ENCODE measurements at regions not wholly inside any gene's neighbourhood (a gene's known extent, or its start where the extent isn't known, plus 50 kb on each side); places are given as distances from the start of the nearest gene placed in this dataset.
"Not testable (repeated sequence)": the region's sequence is repeated elsewhere in the genome, so short reads cannot be mapped to it uniquely, and the experiment has no call there.

DNA sequence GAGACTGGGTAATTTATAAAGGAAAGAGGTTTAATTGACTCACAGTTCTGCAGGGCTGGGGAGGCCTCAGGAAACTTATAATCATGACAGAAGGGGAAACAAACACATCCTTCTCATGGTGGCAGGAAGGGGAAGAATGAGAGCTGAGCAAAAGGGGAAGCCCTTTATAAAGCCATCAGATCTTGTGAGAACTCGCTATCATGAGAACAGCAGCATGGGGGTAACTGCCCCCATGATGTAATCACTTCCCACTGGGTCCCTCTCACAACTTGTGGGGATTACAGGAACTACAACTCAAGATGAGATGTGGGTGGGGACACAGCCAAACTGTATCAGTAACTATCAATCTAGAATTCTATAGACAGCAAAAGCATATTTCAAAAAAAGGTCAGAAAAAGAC is 64.7 kb upstream of the ACTRT2 start:
- H3K27me3 Mint-ChIP-seq (ENCODE audit: low read depth in 3 of 3), result peaks cover 0 to 8% (median 4%) of the 10 kb centered on the region in 3 donors
- peaks cover 0 to 3% (median 0%) of the 10 kb centered on the region in 3 donors for H3K36me3 Mint-ChIP-seq
- peaks cover 8 to 27% (median 14%) of the 10 kb centered on the region in 6 donors for H3K9me3 Mint-ChIP-seq
- H3K27ac Mint-ChIP-seq, result no peak overlapping the region
- no peak for DNase-seq
- peaks cover 0 to 5% of the 10 kb centered on the region in 2 donors for H3K4me1 Mint-ChIP-seq
- H3K4me3 Mint-ChIP-seq, result no peak overlapping the region

DNA sequence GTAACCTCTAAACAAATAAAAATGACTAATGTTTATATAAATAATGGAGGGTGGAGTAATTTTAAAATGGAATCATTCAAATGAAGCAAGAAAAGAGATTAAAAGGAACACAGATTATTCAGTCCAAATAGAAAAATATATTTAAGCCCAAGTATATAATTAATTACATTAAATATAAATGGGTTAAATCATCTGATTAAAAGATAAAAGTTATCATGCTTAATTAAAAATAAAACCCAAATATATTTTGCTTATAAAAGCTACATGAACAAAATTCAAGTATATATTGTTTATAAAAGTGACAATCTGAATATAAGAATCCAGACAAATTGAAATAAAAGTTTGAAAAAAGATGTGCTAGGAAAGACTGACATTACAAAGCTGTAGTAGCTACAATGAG is 63.9 kb upstream of the ACTRT2 start:
- Mint-ChIP-seq H3K4me1 (peaks cover 0 to 5% of the 10 kb centered on the region in 2 donors), H3K27ac (no peak overlapping the region), H3K9me3 (peaks cover 8 to 27% (median 14%) of the 10 kb centered on the region in 6 donors), H3K36me3 (peaks cover 0 to 3% (median 0%) of the 10 kb centered on the region in 3 donors), H3K4me3 (no peak overlapping the region), H3K27me3 (ENCODE audit: low read depth in 3 of 3) (peaks cover 0 to 8% (median 4%) of the 10 kb centered on the region in 3 donors)
- DNase-seq, result no peak

DNA sequence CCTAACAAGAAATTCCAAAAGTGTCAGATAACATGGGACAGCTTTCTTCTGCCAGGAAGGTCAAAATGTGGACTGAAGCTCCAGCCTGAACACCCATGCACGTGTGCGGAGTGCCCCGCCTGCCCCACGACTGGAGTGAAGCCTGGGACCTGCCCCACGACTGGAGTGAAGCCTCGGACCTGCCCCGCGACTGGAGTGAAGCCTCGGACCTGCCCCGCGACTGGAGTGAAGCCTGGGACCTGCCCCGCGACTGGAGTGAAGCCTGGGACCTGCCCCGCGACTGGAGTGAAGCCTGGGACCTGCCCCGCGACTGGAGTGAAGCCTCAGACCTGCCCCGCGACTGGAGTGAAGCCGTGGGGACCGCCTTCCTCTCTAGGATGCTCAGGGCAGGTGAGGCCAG is 61.4 kb upstream of the ACTRT2 start:
- H3K27me3 Mint-ChIP-seq (ENCODE audit: low read depth in 3 of 3); H3K4me1 Mint-ChIP-seq; H3K27ac Mint-ChIP-seq; DNase-seq; H3K36me3 Mint-ChIP-seq; H3K4me3 Mint-ChIP-seq: not testable (repeated sequence)
- H3K9me3 Mint-ChIP-seq, result peaks cover 8 to 27% (median 13%) of the 10 kb centered on the region in 6 donors

DNA sequence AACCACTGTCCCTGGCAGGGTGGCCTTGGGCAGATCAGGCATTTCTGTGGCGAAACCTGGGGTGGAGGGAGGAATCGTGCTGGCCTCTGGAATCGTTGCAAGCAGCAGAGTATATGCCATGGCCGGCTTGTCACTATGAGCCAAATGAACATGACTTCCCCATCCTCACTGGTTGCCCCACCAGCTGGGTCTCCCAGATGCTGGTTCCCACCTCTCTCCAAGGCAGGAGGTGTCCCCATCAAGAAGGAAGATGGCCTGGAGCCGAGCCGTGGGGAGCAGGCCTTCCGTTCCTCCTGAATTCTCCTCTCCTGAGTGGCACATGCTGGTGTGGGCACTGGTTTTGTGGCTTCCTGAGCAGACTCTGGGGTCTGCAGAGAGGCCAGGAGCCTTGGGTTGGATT is 60.2 kb upstream of the ACTRT2 start:
- Mint-ChIP-seq H3K4me1 (no peaks in the 10 kb centered on the region), H3K27ac (no peak overlapping the region), H3K4me3 (no peak overlapping the region), H3K27me3 (ENCODE audit: low read depth in 3 of 3) (peaks cover 2 to 5% (median 4%) of the 10 kb centered on the region in 3 donors), H3K9me3 (peaks cover 5 to 23% (median 12%) of the 10 kb centered on the region in 6 donors), H3K36me3 (peaks cover 0 to 1% (median 0%) of the 10 kb centered on the region in 3 donors)
- DNase-seq, result no peak

DNA sequence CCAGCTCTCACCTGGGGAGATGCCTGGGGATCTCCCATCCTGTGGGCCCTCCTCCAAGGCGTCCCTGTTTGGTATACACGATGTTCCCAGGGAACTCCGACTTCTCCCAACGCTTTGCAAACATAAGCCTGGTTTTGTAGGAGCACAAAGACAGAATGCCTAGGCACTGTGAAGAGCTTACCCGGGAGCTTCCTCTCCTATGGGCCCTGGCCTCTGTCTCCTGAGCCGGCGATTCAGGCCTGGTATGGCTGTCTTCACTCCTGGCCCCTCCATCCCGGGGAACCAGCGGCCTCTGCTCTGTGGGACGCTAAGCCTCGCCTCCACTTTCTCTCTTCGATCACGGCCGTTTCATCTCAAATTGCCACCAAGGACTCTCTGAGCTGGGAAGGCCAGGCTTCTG is 59.6 kb upstream of the ACTRT2 start:
- DNase-seq, result no peak
- no peaks in the 10 kb centered on the region for H3K4me1 Mint-ChIP-seq

DNA sequence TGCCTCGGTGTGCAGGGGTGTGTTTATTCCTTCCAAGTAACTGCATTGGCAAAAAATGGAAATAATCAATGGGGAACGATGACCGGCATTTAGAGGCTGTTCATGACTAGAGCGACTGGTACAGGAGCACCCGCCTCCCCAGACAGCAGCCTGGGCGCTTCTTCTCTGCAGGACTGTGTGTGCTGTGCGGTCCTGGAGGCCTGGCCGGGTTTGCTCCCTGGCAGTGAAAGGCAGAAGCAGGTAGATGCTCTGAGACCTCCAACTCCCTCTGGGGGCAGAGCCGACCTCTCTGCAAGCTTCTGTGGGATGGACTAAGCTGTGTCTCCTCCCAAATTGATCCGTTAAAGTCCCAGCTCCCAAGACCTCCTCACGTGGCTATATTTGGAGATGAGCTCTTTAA is 59.2 kb upstream of the ACTRT2 start:
- H3K4me3 Mint-ChIP-seq, result no peak overlapping the region

More for the DNA sequence above, 59.6 kb upstream of the ACTRT2 start:
- Mint-ChIP-seq H3K27ac (no peak overlapping the region), H3K27me3 (ENCODE audit: low read depth in 3 of 3) (peaks cover 2 to 4% (median 4%) of the 10 kb centered on the region in 3 donors), H3K36me3 (no peaks in the 10 kb centered on the region), H3K4me3 (no peak overlapping the region), H3K9me3 (peaks cover 2 to 17% (median 11%) of the 10 kb centered on the region in 6 donors)

DNA sequence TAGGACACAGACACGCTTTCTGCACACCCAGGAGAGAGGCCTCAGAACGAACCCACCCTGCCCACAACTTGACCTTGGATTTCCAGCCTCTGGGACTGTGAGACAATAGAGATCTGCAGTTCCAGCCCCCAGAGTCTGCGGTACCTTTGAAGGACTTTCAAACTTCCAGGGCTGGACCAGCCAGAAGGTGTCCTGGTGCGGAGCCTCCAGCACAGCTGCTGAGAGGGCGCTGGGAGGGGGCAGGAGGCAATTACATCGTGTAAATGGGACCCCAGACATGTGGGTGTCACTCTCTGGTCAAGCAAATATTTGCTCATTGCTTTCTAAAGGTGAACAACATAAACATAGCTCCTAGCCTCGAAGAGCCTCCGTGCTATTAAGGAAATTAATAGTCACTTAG is 58.7 kb upstream of the ACTRT2 start:
- H3K36me3 Mint-ChIP-seq, result no peaks in the 10 kb centered on the region

More for the DNA sequence above, 59.2 kb upstream of the ACTRT2 start:
- Mint-ChIP-seq H3K9me3 (peaks cover 0 to 13% (median 9%) of the 10 kb centered on the region in 6 donors), H3K4me1 (no peaks in the 10 kb centered on the region), H3K27me3 (ENCODE audit: low read depth in 3 of 3) (peaks cover 2 to 4% (median 4%) of the 10 kb centered on the region in 3 donors), H3K36me3 (no peaks in the 10 kb centered on the region), H3K27ac (no peak overlapping the region)
- no peak for DNase-seq

DNA sequence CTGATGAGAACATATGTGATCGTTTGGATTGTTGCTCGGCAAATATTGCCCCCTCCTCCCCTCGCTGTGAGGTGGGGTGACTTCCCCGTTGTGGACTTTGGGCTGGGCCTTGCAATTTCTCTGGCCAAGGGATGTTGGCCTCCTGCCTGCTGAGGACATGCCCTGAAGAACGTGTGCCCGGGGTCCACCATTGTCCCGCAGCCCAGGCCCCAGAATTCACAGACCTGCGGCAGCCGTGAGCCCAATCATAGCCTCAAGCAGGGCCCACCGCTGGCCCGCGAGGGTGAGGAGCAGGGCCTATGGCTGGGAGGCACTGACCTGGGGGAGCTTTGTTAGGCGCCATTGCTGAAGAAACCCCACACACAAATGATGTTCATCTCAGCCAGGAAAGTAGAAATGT is 58.3 kb upstream of the ACTRT2 start:
- H3K4me3 Mint-ChIP-seq, result no peak overlapping the region
- no peaks in the 10 kb centered on the region for H3K36me3 Mint-ChIP-seq
- H3K27ac Mint-ChIP-seq, result no peak overlapping the region
- no peak for DNase-seq
- peaks cover 3 to 8% (median 4%) of the 10 kb centered on the region in 3 donors for H3K27me3 Mint-ChIP-seq (ENCODE audit: low read depth in 3 of 3)
- H3K9me3 Mint-ChIP-seq, result peaks cover 0 to 5% (median 4%) of the 10 kb centered on the region in 6 donors
- no peaks in the 10 kb centered on the region for H3K4me1 Mint-ChIP-seq

More for the DNA sequence above, 58.7 kb upstream of the ACTRT2 start:
- Mint-ChIP-seq H3K27me3 (ENCODE audit: low read depth in 3 of 3) (peaks cover 4% of the 10 kb centered on the region in 3 donors), H3K9me3 (peaks cover 0 to 9% (median 8%) of the 10 kb centered on the region in 6 donors), H3K4me3 (no peak overlapping the region), H3K4me1 (no peaks in the 10 kb centered on the region), H3K27ac (no peak overlapping the region)
- no peak for DNase-seq

DNA sequence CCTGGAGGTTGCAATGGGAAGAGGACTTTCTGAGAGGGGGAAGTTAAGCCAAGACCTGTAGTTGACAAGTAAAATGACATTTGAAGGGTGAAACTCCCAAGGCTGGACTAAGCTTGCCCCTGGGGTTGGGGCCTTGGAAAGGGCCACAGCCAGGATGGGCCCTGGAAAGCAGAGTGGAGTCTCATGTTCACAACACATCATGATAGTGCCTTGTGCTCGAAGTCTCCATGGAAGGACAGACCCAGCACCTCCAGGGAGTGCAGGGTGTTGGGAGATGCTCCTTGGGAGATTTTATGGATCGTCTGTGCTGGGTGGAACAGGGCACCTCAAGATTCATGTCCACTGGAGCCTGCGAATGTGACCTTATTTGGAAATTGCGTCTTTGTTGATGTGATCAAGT is 55.6 kb upstream of the ACTRT2 start:
- no peak overlapping the region for H3K4me3 Mint-ChIP-seq

DNA sequence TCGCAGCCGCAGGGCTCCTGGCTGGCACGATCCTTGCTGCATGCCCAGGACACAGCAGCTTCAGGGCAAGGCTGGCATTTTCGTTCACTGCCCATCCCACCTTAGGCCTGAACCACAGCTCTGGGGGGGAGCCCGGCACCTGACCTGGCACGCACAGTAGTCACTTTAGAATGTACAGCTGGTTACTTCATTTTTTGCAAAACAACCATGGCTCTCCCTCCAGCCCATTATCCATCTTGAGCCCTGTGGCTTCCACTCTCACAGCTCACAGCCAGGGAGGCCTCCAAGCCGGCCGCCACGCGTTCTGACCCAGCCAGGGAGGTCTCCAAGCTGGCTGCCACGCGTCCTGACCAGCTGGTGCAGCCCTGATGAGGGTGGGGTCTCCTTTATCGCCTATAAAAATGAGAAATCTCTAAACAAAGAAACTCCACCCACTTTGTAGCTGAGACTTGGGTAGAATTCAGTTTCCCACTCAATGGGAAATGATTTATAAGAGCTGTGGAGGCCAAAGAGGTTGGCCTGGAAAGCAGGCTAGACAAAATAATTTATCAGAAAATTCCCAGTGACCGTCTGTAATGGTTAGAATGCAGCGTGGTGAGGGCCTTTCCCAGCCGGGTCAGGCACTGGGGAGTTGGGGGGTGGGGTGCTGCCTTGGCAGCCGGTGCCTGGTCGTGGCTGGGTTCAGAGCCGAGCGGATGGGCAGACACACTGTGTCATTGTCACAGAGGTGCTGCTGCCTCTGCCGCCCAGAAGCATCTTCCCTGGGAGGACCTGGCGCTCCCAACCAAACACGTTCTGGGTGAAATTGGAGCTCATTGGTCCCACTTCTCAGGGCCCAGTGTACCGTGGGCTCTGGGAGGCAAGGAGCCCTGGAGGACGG is 54.6 kb upstream of the ACTRT2 start:
- Mint-ChIP-seq H3K36me3 (no peaks in the 10 kb centered on the region), H3K4me1 (peaks cover 0 to 4% of the 10 kb centered on the region in 2 donors), H3K27me3 (ENCODE audit: low read depth in 3 of 3) (peaks cover 0 to 8% (median 2%) of the 10 kb centered on the region in 3 donors), H3K27ac (no peak overlapping the region), H3K4me3 (no peak overlapping the region), H3K9me3 (no peaks in the 10 kb centered on the region)
- no peak for DNase-seq

More for the DNA sequence above, 55.6 kb upstream of the ACTRT2 start:
- Mint-ChIP-seq H3K9me3 (no peaks in the 10 kb centered on the region), H3K27me3 (ENCODE audit: low read depth in 3 of 3) (peaks cover 0 to 8% (median 2%) of the 10 kb centered on the region in 3 donors), H3K4me1 (peaks cover 0 to 4% of the 10 kb centered on the region in 2 donors), H3K36me3 (no peaks in the 10 kb centered on the region), H3K27ac (no peak overlapping the region)
- no peak for DNase-seq

DNA sequence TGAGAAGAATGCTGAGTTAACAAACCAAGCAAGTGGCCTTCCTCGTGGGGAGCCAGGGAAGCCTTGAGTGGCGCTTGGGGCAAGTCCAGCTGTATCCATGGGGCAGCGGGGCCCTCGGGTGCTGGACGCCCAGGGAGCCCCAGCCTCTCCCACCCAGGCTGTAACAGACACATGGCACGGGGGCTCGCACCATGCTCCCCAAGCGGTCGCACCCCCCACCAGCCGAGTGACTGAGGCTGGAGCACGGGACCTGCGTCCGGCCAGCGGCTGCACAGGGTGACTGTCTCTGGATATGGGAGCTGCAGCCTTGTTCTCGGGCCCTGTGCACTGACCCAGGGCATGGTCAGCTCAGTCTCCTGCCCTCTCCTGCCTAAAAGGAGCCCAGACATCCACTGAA is 53.9 kb upstream of the ACTRT2 start:
- no peak for DNase-seq
- Mint-ChIP-seq H3K27ac (no peak overlapping the region), H3K4me3 (no peak overlapping the region), H3K36me3 (no peaks in the 10 kb centered on the region), H3K27me3 (ENCODE audit: low read depth in 3 of 3) (peaks cover 0 to 8% (median 0%) of the 10 kb centered on the region in 3 donors), H3K9me3 (no peaks in the 10 kb centered on the region), H3K4me1 (peaks cover 0 to 4% of the 10 kb centered on the region in 2 donors)

DNA sequence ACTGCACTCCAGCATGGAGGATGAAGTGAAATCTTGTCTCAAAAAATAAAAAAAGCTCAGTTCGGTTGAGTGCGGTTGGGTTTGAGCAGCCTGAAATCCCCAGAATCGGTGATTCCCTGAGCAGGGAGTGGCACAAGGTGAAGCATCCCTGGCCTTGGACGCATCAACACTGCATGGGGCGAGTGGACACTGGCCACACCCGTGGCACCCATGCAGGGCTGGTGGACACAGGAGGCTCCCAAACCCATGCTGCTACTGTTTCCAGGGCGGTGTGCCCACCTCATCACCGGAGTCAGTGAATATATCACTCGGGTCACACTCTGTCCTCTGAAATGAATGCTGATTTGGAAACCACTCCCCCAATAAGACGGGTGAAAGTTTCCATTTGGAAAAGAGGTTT is 53.4 kb upstream of the ACTRT2 start:
- peaks cover 4 to 7% of the 10 kb centered on the region in 2 donors for H3K4me1 Mint-ChIP-seq
- DNase-seq, result no peak
- no peak overlapping the region for H3K27ac Mint-ChIP-seq
- no peaks in the 10 kb centered on the region for H3K36me3 Mint-ChIP-seq
- no peaks in the 10 kb centered on the region for H3K9me3 Mint-ChIP-seq
- peaks cover 0 to 8% (median 0%) of the 10 kb centered on the region in 3 donors for H3K27me3 Mint-ChIP-seq (ENCODE audit: low read depth in 3 of 3)
- no peak overlapping the region for H3K4me3 Mint-ChIP-seq

DNA sequence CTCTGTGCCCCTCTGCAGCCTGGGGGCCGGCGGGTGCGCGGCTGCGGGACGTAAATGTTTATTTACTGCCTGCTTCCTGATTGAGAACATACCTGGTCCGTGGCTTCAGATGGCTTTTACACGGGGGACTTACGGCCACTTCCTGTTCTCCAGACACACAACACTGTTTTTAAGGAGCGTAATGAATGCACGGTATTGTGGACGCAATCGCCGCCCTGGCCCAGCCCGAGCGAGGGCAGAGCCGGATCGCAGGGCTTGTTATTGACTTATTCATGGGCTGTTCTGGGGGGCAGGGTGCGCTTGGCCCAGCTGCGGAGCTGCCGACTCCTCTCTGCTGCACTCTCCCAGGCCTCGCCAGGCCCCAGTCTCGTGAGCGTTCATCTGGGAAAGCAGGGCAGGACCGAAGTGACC is 52.8 kb upstream of the ACTRT2 start:
- Mint-ChIP-seq H3K27me3 (ENCODE audit: low read depth in 3 of 3) (peaks cover 0 to 6% (median 0%) of the 10 kb centered on the region in 3 donors), H3K36me3 (no peaks in the 10 kb centered on the region), H3K9me3 (no peaks in the 10 kb centered on the region), H3K27ac (no peak overlapping the region), H3K4me3 (no peak overlapping the region), H3K4me1 (peaks cover 10 to 13% of the 10 kb centered on the region in 2 donors)
- DNase-seq, result no peak

DNA sequence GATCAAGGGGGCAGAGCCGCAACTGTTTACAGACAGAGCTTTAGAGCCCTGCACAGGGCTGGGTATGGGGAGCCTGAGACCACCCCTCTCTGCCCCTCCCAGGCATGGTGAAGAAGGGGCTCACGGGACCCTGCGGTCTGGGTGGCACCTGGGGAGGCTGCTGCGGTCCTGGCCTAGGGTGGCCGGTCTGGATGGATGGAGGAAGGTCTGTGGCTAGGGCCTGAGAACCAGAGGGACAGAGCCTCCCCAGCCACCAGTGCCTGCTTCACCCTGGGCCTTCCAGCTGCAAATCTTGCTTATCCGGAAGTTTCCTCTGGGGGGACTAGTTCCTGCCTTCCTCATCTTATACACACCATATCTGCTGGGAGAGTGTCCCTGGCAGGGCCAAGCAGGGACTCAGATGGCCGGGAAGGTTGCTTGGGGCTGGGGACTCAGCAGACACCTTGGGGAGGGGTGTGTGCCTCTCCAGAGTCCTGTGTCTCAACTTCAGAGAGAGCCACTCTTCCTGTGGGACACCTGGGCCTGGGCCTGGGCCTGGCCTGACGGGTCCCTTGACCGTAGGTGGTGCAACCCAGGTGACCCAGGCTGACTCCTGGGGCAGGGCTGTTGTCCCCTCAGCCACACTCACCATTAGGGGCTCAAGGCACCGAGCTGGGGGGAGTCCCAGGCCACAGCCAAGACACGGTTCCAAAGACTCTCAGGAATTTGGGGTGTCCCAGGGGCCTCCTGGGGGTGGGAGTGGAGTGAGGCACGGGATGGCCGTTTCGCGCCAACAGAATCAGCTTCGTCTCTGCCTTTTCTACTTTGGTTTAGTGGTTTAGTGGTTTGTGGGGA is 52.0 kb upstream of the ACTRT2 start:
- no peaks in the 10 kb centered on the region for H3K9me3 Mint-ChIP-seq
- no peak for DNase-seq
- no peak overlapping the region for H3K27ac Mint-ChIP-seq
- H3K27me3 Mint-ChIP-seq (ENCODE audit: low read depth in 3 of 3), result peaks cover 0 to 6% (median 0%) of the 10 kb centered on the region in 3 donors
- H3K4me3 Mint-ChIP-seq, result no peak overlapping the region
- no peaks in the 10 kb centered on the region for H3K36me3 Mint-ChIP-seq
- H3K4me1 Mint-ChIP-seq, result peaks cover 15 to 20% of the 10 kb centered on the region in 2 donors

Measured in immature natural killer cell (primary cell).